IPS-18a (cell line): ENCODE measurements at regions not wholly inside any gene's neighbourhood (a gene's known extent, or its start where the extent isn't known, plus 50 kb on each side); places are given as distances from the start of the nearest gene placed in this dataset.

Experiments used
- H3K27ac ChIP-seq: one replicate; pipeline ENCODE4 v1.5.1; 2013; ENCODE audit warnings: low read length
- H3K27me3 ChIP-seq: one replicate; pipeline ENCODE4 v1.6.1; 2013; ENCODE audit warnings: mild to moderate bottlenecking, low read length; ENCODE audit not compliant: control insufficient read depth, insufficient read depth
- H3K36me3 ChIP-seq: one replicate; pipeline ENCODE4 v1.6.1; 2013; ENCODE audit warnings: low read depth, low read length; ENCODE audit not compliant: control insufficient read depth
- H3K4me1 ChIP-seq: one replicate; pipeline ENCODE4 v1.6.1; 2013; ENCODE audit warnings: low read depth, low read length; ENCODE audit not compliant: control insufficient read depth
- H3K4me3 ChIP-seq: one replicate; pipeline ENCODE4 v1.5.1; 2013; ENCODE audit warnings: low read length
- H3K9ac ChIP-seq: one replicate; pipeline ENCODE4 v1.6.1; 2013; ENCODE audit warnings: mild to moderate bottlenecking, low read length, moderate library complexity
- H3K9me3 ChIP-seq: one replicate; pipeline ENCODE4 v1.6.1; 2013; ENCODE audit warnings: low read depth, low read length; ENCODE audit not compliant: control insufficient read depth

DNA sequence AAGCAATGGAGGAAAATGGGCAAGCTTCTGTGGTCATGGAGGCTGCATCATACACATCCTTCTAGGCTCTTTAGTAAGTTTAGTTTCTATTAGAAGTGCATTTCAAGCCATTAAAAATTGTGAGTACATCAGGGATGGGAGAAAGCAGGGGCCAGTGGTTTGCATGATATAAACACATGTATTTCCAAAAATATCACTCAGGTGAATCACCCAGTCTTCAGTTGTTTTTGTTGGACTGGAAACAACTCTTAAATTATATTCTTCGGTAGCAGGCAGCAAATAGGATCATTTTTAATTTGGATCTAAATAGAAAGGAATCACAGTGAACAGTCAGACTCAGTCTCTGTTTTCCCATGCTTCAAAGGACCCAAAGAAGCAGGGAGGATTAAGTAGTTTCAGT lies 657.9 kb downstream of the TLR4 start:
- Histone ChIP-seq H3K4me1 (peaks cover 4% of the 10 kb centered on the region), H3K27me3 (no peaks in the 10 kb centered on the region), H3K27ac (no peak overlapping the region), H3K4me3 (no peak overlapping the region), H3K36me3 (no peaks in the 10 kb centered on the region), H3K9ac (no peak overlapping the region), H3K9me3 (no peaks in the 10 kb centered on the region)

- no peaks in the 10 kb centered on the region for H3K9me3 ChIP-seq
- no peak overlapping the region for H3K27ac ChIP-seq
- no peak overlapping the region for H3K9ac ChIP-seq
- no peaks in the 10 kb centered on the region for H3K36me3 ChIP-seq
- peaks cover 4% of the 10 kb centered on the region for H3K4me1 ChIP-seq
- no peak overlapping the region for H3K4me3 ChIP-seq
- H3K27me3 ChIP-seq: no peaks in the 10 kb centered on the region
Observed at GRCh38 chr9:118362596-118362995, 658.4 kb downstream of the TLR4 start.

DNA sequence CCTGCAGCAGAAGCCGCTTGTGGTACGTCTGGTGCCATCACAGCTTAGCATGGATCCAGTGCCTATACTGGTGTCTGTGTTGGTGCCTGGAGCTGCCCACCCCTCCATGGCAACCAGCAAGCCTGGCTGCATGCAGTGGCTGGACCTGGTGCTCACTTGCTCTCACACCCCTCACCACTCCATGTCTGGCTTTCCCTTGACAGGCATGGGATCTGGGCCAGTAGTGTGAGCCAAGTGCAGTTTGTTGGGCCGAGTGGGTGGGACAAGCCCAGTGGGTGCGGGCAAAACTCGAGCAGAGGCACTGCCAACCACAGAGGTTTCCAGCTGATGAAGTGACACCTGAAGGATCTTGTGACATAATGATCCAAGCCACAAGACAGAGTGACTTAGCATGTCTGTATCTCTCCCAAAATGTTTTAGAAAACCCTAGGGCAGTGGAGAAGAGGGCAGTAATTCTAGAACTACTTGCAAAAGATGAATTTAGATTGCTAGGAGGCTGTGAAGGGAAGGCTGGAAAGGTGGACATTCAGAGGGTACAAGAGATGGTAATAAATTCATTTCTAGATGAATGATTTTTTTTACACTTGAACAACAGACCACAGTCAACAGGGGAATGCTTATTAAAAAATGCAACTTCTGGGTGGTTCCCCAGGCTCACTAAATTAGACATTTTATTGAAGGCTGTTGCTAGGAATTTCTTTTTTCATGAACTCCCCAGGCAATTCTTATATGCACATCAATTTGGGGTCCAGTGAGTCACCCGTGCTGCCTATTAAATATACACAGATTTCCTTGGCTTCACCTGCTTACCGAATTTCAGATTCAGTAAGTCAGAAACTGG lies 660.3 kb downstream of the TLR4 start:
- H3K27ac ChIP-seq: no peak overlapping the region
- no peak overlapping the region for H3K4me3 ChIP-seq
- H3K27me3 ChIP-seq: no peaks in the 10 kb centered on the region
- H3K4me1 ChIP-seq: peaks cover 4% of the 10 kb centered on the region
- no peaks in the 10 kb centered on the region for H3K9me3 ChIP-seq
- H3K9ac ChIP-seq: no peak overlapping the region
- H3K36me3 ChIP-seq: no peaks in the 10 kb centered on the region

DNA sequence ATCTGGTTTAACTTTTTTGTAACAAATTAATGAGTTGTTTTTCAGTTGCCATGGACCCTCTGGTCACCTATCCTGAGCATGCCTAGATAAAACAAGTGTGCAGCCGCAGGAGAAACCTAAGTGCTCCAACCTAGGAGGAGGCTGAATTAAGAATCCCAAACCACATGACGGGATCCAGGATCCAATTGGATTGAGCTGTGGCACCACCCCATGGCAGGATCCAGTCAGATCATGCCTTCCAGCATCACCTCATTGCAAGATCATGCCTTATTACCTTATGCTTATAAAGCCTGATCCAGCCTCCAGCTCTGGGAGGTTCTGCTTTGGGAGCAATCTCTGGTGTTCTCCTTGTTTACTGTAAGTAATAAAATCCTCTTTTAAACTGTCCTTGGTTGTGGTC lies 662.0 kb downstream of the TLR4 start:
- Histone ChIP-seq H3K9ac (no peak overlapping the region), H3K27ac (no peak overlapping the region), H3K4me3 (no peak overlapping the region), H3K9me3 (no peaks in the 10 kb centered on the region), H3K36me3 (no peaks in the 10 kb centered on the region), H3K4me1 (peaks cover 4% of the 10 kb centered on the region), H3K27me3 (no peaks in the 10 kb centered on the region)

DNA sequence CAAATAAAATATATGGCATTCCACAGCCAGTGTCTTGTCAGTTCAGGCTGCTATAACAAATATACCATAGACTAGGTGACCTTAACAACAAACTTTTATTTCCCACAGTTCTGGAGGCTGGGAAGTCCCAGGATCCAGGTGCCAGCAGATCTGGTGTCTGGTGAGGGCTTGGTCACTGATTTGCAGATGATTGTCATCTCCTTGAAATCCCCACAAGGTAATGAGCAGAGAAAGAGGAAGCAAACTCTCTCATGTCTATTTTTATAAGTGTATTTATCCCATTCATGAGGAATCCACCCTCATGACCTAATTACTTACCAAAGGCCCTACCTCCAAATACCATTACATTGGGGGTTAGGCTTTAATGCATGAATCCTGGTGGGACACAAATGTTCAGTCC lies 663.2 kb downstream of the TLR4 start:
- Histone ChIP-seq H3K9me3 (no peaks in the 10 kb centered on the region), H3K9ac (no peak overlapping the region), H3K4me3 (no peak overlapping the region), H3K27ac (no peak overlapping the region), H3K27me3 (no peaks in the 10 kb centered on the region), H3K4me1 (peaks cover 4% of the 10 kb centered on the region), H3K36me3 (no peaks in the 10 kb centered on the region)

DNA sequence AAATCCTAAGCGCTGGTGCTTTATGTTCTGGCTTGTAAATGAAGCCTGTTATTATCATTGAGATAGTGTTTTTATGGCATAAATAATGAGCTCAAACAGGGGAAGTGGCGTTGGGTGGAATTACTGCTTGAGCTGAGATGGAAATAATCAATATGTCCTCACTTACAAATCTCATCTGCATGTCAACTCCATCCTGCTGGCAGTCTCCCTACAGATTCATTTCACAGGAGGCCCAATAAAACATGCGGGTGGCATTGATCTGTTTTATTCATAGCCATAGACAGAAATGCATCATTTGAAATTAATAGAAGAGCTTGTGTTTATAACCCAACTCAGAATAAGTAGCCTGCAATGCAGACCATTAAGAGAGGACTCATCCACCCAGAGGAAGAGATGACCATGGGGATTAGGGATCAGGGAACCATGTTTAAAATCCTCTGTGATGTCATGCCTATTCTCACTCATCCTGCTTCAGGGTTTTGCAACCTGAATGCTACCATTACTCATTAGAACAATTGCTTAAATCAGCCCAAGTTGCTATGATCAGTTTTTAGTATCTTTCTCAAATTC lies 680.4 kb downstream of the TLR4 start:
- no peak overlapping the region for H3K9ac ChIP-seq
- no peaks in the 10 kb centered on the region for H3K4me1 ChIP-seq
- no peaks in the 10 kb centered on the region for H3K9me3 ChIP-seq
- no peak overlapping the region for H3K4me3 ChIP-seq
- H3K27me3 ChIP-seq: no peaks in the 10 kb centered on the region
- H3K27ac ChIP-seq: no peak overlapping the region
- no peaks in the 10 kb centered on the region for H3K36me3 ChIP-seq

DNA sequence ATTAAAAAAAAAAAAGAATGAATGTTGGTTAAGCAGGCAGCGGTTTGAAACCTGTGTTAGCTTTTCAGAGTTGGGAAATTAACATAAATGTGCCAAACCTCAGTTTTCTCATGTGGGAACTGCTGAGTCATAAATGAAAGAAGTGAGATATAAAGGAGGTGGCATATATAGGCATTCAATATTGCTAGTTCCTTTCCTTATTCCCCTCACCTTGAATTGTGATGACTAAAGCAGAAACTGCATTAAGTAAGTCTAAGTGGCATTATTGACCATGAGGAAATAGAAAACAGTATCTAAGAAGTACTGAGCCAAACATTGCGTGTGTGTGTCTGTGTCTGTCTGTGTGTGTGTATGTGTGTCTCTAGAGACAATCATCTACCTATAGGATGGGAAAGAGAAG lies 691.2 kb downstream of the TLR4 start:
- Histone ChIP-seq H3K36me3 (no peaks in the 10 kb centered on the region), H3K27me3 (no peaks in the 10 kb centered on the region), H3K9ac (no peak overlapping the region), H3K4me3 (no peak overlapping the region), H3K9me3 (no peaks in the 10 kb centered on the region), H3K4me1 (no peaks in the 10 kb centered on the region), H3K27ac (no peak overlapping the region)

DNA sequence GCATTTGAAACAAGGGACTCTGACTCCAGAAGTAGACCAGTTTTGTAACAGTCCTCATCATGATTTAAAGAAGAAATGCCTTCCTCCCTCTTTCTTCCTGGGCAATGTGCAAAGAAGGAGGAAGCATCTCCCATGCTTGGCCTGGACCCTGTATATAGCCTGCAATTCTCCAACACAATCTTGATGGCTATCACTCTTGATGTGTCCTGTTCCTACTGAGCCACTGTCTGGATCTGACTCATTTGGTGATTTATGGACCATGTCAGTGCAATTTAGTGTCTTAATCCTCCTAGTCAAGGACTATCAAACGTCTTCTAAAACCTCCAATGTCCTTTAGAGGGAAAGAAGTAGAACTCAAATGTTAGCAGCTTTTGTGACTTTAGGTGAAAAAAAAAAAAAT lies 697.3 kb downstream of the TLR4 start:
- no peak overlapping the region for H3K27ac ChIP-seq
- H3K9me3 ChIP-seq: no peaks in the 10 kb centered on the region
- H3K4me3 ChIP-seq: no peak overlapping the region
- H3K27me3 ChIP-seq: no peaks in the 10 kb centered on the region
- no peak overlapping the region for H3K9ac ChIP-seq
- H3K4me1 ChIP-seq: no peaks in the 10 kb centered on the region
- H3K36me3 ChIP-seq: no peaks in the 10 kb centered on the region

GRCh38 chr9:118414676-118415075 lies 710.5 kb downstream of the TLR4 start:
- peaks cover 9% of the 10 kb centered on the region for H3K4me1 ChIP-seq
- no peaks in the 10 kb centered on the region for H3K9me3 ChIP-seq
- H3K9ac ChIP-seq: no peak overlapping the region
- no peak overlapping the region for H3K27ac ChIP-seq
- no peaks in the 10 kb centered on the region for H3K36me3 ChIP-seq
- no peaks in the 10 kb centered on the region for H3K27me3 ChIP-seq
- no peak overlapping the region for H3K4me3 ChIP-seq

- H3K9me3 ChIP-seq: no peaks in the 10 kb centered on the region
- H3K9ac ChIP-seq: no peak overlapping the region
- no peaks in the 10 kb centered on the region for H3K27me3 ChIP-seq
- peaks cover 9% of the 10 kb centered on the region for H3K4me1 ChIP-seq
- no peak overlapping the region for H3K4me3 ChIP-seq
- no peaks in the 10 kb centered on the region for H3K36me3 ChIP-seq
- H3K27ac ChIP-seq: no peak overlapping the region
Observed at GRCh38 chr9:118418887-118419565, 714.8 kb downstream of the TLR4 start.

GRCh38 chr9:118419676-118420075 lies 715.5 kb downstream of the TLR4 start:
- no peak overlapping the region for H3K27ac ChIP-seq
- no peaks in the 10 kb centered on the region for H3K27me3 ChIP-seq
- H3K36me3 ChIP-seq: no peaks in the 10 kb centered on the region
- H3K4me3 ChIP-seq: no peak overlapping the region
- H3K9me3 ChIP-seq: no peaks in the 10 kb centered on the region
- H3K4me1 ChIP-seq: peaks cover 5% of the 10 kb centered on the region
- H3K9ac ChIP-seq: no peak overlapping the region
